IMR-90 (cell line): ENCODE measurements at regions not wholly inside any gene's neighbourhood (a gene's known extent, or its start where the extent isn't known, plus 50 kb on each side); places are given as distances from the start of the nearest gene placed in this dataset.

Experiments
- ATAC-seq: fragments of 200-7000 bp; cut with Tn5 transposase; 2 replicates; pipeline ENCODE4 v1.9.1; 2020; ENCODE audit warnings: low read depth, mild to moderate bottlenecking, moderate library complexity
- BruUV-seq: library from RNA; stranded (reverse); fragments of 400-500 nt; replicated peaks from 2 replicates; lab custom pipeline; 2021; lab: Mats Ljungman, UMichigan
- CTCF ChIA-PET: fragments of 300-600 bp; formaldehyde crosslinking; extraction: SDS; loops from one replicate; lab custom pipeline; 2021; ENCODE audit warnings: antibody characterized with exemption; lab: Yijun Ruan, JAX
- POLR2A ChIA-PET: fragments of 300-600 bp; sonication (Branson Sonifier 250); formaldehyde crosslinking; loops from one replicate; lab custom pipeline; 2022; ENCODE audit warnings: antibody characterized with exemption; ENCODE audit not compliant: unreplicated experiment; lab: Charles Lee
- DNase-seq: peaks from one replicate; pipeline ENCODE4 v3.0.0; 2013
- H2AFZ ChIP-seq: replicated peaks from 2 replicates; pipeline ENCODE3; 2013; ENCODE audit warnings: low read length, mild to moderate bottlenecking; ENCODE audit not compliant: poor library complexity
- H2AK5ac ChIP-seq: 2 replicates; pipeline ENCODE4 v1.6.1; 2013; ENCODE audit warnings: low read depth, low read length, inconsistent platforms
- H2AK9ac ChIP-seq: replicated peaks from 2 replicates; pipeline ENCODE3; 2013; ENCODE audit warnings: mild to moderate bottlenecking, low read depth, low read length, moderate library complexity; ENCODE audit not compliant: poor library complexity
- H2BK120ac ChIP-seq: 2 replicates; pipeline ENCODE4 v1.6.1; 2013; ENCODE audit warnings: low read depth, low read length, inconsistent platforms
- H2BK15ac ChIP-seq: 3 replicates; pipeline ENCODE4 v1.6.1; 2013; ENCODE audit warnings: low read depth, low read length, inconsistent platforms
- H2BK20ac ChIP-seq: 2 replicates; pipeline ENCODE4 v1.6.1; 2013; ENCODE audit warnings: low read depth, mild to moderate bottlenecking, inconsistent platforms, low read length, moderate library complexity
- H2BK5ac ChIP-seq: 2 replicates; pipeline ENCODE4 v1.6.1; 2013; ENCODE audit warnings: mild to moderate bottlenecking, low read depth, low read length, inconsistent platforms; ENCODE audit not compliant: poor library complexity, severe bottlenecking
- H3K14ac ChIP-seq: replicated peaks from 2 replicates; pipeline ENCODE4 v1.6.1; 2013; ENCODE audit warnings: low read depth, low read length, inconsistent platforms
- H3K18ac ChIP-seq: 2 replicates; pipeline ENCODE4 v1.6.1; 2013; ENCODE audit warnings: low read depth, low read length, control low read depth
- H3K23ac ChIP-seq: 2 replicates; pipeline ENCODE4 v1.6.1; 2013; ENCODE audit warnings: low read depth, low read length, inconsistent platforms
- H3K27ac ChIP-seq: 2 replicates; pipeline ENCODE4 v1.5.1; 2013; ENCODE audit warnings: mild to moderate bottlenecking, control low read depth, low read length; ENCODE audit not compliant: insufficient read depth
- H3K27me3 ChIP-seq: 2 replicates; pipeline ENCODE4 v1.6.1; 2013; ENCODE audit warnings: low read length; ENCODE audit not compliant: control insufficient read depth, insufficient read depth
- H3K36me3 ChIP-seq: 2 replicates; pipeline ENCODE4 v1.6.1; 2013; ENCODE audit warnings: low read length, mixed read lengths; ENCODE audit not compliant: control insufficient read depth, insufficient read depth
- H3K4ac ChIP-seq: 2 replicates; pipeline ENCODE4 v1.6.1; 2013; ENCODE audit warnings: low read depth, low read length, inconsistent platforms
- H3K4me1 ChIP-seq: 2 replicates; pipeline ENCODE4 v1.6.1; 2013; ENCODE audit warnings: low read length, mixed read lengths; ENCODE audit not compliant: control insufficient read depth, insufficient read depth
- H3K4me2 ChIP-seq: 2 replicates; pipeline ENCODE4 v1.6.1; 2013; ENCODE audit warnings: low read depth, mild to moderate bottlenecking, control low read depth, low read length, moderate library complexity
- H3K4me3 ChIP-seq: 2 replicates; pipeline ENCODE4 v1.5.1; 2013; ENCODE audit warnings: low read depth, mild to moderate bottlenecking, control low read depth, low read length, moderate library complexity; ENCODE audit not compliant: insufficient read depth
- H3K56ac ChIP-seq: 2 replicates; pipeline ENCODE4 v1.6.1; 2013; ENCODE audit warnings: low read length, inconsistent platforms; ENCODE audit not compliant: insufficient read depth; ENCODE audit errors: extremely low read depth
- H3K79me1 ChIP-seq, 2 experiments: 2 replicates each; pipeline ENCODE4 v1.6.1; 2013; ENCODE audit warnings: low read length in 2 of 2, inconsistent platforms in 1 of 2, low read depth in 1 of 2
- H3K9ac ChIP-seq: 2 replicates; pipeline ENCODE4 v1.6.1; 2013; ENCODE audit warnings: low read depth, low read length, control low read depth
- H3K9me1 ChIP-seq: 2 replicates; pipeline ENCODE4 v1.6.1; 2013; ENCODE audit warnings: low read length, inconsistent platforms; ENCODE audit not compliant: insufficient read depth
- H3K9me3 ChIP-seq: 2 replicates; pipeline ENCODE4 v1.6.1; 2013; ENCODE audit warnings: low read length; ENCODE audit not compliant: control insufficient read depth, insufficient read depth
- H4K20me1 ChIP-seq: 2 replicates; pipeline ENCODE4 v1.6.1; 2013; ENCODE audit warnings: low read length, inconsistent platforms; ENCODE audit not compliant: insufficient read depth
- H4K5ac ChIP-seq: 2 replicates; pipeline ENCODE4 v1.6.1; 2013; ENCODE audit warnings: mild to moderate bottlenecking, low read depth, low read length, control low read depth
- H4K8ac ChIP-seq, 2 experiments: 2 replicates each; pipeline ENCODE4 v1.6.1; 2013; ENCODE audit warnings: low read depth in 2 of 2, low read length in 2 of 2, control low read depth in 1 of 2, inconsistent platforms in 1 of 2
- H4K91ac ChIP-seq: 2 replicates; pipeline ENCODE4 v1.6.1; 2013; ENCODE audit warnings: low read depth, low read length, inconsistent platforms; ENCODE audit not compliant: insufficient read depth
- CEBPB ChIP-seq: IDR thresholded peaks from 2 replicates; pipeline ENCODE4 v1.6.1; 2012; ENCODE audit warnings: low read depth, low read length, improper control_type of control experiment
- MXI1 ChIP-seq: IDR thresholded peaks from 2 replicates; pipeline ENCODE4 v1.6.1; 2012; ENCODE audit warnings: low read depth, mild to moderate bottlenecking, low read length, moderate library complexity, borderline replicate concordance
- RAD21 ChIP-seq: IDR thresholded peaks from 2 replicates; pipeline ENCODE4 v1.6.1; 2012; ENCODE audit warnings: low read length, improper control_type of control experiment
- SMC3 ChIP-seq: fragments of 150-350 bp; IDR thresholded peaks from 2 replicates; pipeline ENCODE4 v1.6.1; 2016; ENCODE audit warnings: low read depth, mild to moderate bottlenecking, antibody characterized with exemption, low read length, moderate library complexity
- WGBS, 2 experiments: methylation state at CpG; one replicate each; pipeline versions ENCODE4 v1.1.5 to v1.1.7; 2013; ENCODE audit warnings: missing lambda C conversion rate in 2 of 2; ENCODE audit not compliant: insufficient read length in 1 of 2; ENCODE audit errors: extremely low coverage in 2 of 2; 5-methylcytosine and 5-hydroxymethylcytosine counted together
- dilution Hi-C: fragments of 300-500 bp; cut with HindIII; formaldehyde crosslinking; loops from one replicate; pipeline ENCODE4 v1.14.3; 2018; ENCODE audit warnings: low sequenced_read_pairs; ENCODE audit not compliant: unreplicated experiment
- in situ Hi-C: fragments of 300-500 bp; cut with MboI; formaldehyde crosslinking; loops from 3 replicates; pipeline ENCODE4 v1.14.3; 2019; ENCODE audit warnings: low sequenced_read_pairs, inconsistent platforms, mixed read lengths
- intact Hi-C: fragments of 100-400 bp; cut with micrococcal nuclease; formaldehyde crosslinking; loops from 2 replicates; pipeline ENCODE4 v1.10.0; 2022

GRCh38 chr15:37581866-37582532, 352.4 kb upstream of the TMCO5A start:
- Histone ChIP-seq H4K91ac (no peak overlapping the region), H2BK20ac (no peak overlapping the region), H3K9me1 (no peaks in the 10 kb centered on the region), H2BK15ac (no peak overlapping the region), H3K56ac (no peak overlapping the region), H3K4me2 (no peak overlapping the region), H2AK9ac (no peak overlapping the region), H3K79me1 (no peaks in the 10 kb centered on the region), H3K4ac (no peak overlapping the region), H2BK5ac (no peak overlapping the region), H2AFZ (no peak overlapping the region), H3K9ac (no peak overlapping the region), H4K8ac (no peak overlapping the region), H3K9me3 (no peaks in the 10 kb centered on the region), H3K23ac (no peak overlapping the region), H3K4me3 (no peak overlapping the region), H3K4me1 (no peaks in the 10 kb centered on the region), H3K36me3 (no peaks in the 10 kb centered on the region), H4K20me1 (no peaks in the 10 kb centered on the region), H3K18ac (no peak overlapping the region), H4K5ac (no peak overlapping the region), H3K27me3 (no peaks in the 10 kb centered on the region), H3K14ac (no peak overlapping the region), H2BK120ac (no peak overlapping the region), H3K27ac (no peak overlapping the region), H2AK5ac (no peak overlapping the region)
- in situ Hi-C loops = no loop called here
- TF ChIP-seq RAD21 (no peak), CEBPB (no peak), MXI1 (no peak), SMC3 (no peak)
- intact Hi-C loops = no loop called here
- ChIA-PET POLR2A (no interaction called here), CTCF (no interaction called here)
- ATAC-seq = no peak
- 89% methylated on average over 12 of the region's 25 CpGs; no CpG with 5 or more reads in 1 of the 2 experiments for WGBS, 2 experiments
- dilution Hi-C loops = no loop called here
- BruUV-seq = no TSS peak
- DNase-seq = no peak
